H9 (cell line): ENCODE measurements at regions not wholly inside any gene's neighbourhood (a gene's known extent, or its start where the extent isn't known, plus 50 kb on each side); places are given as distances from the start of the nearest gene placed in this dataset.

Experiments
- DNase-seq: peaks from one replicate; pipeline ENCODE4 v3.0.0-alpha.2; 2017
- H2AFZ ChIP-seq: one replicate; pipeline ENCODE4 v1.6.1; 2013; ENCODE audit warnings: mild to moderate bottlenecking, low read length, control low read depth, moderate library complexity
- H2AK5ac ChIP-seq: 2 replicates; pipeline ENCODE4 v1.6.1; 2013; ENCODE audit warnings: low read length, control low read depth, mixed read lengths; ENCODE audit not compliant: insufficient read length
- H2BK120ac ChIP-seq: one replicate; pipeline ENCODE4 v1.6.1; 2013; ENCODE audit warnings: low read depth, mild to moderate bottlenecking, low read length, control low read depth, inconsistent platforms; ENCODE audit not compliant: poor library complexity, severe bottlenecking
- H2BK12ac ChIP-seq: 2 replicates; pipeline ENCODE4 v1.6.1; 2013; ENCODE audit warnings: low read length, control low read depth, mixed read lengths, low read depth; ENCODE audit not compliant: insufficient read length
- H2BK15ac ChIP-seq: 2 replicates; pipeline ENCODE4 v1.6.1; 2013; ENCODE audit warnings: low read depth, low read length, control low read depth
- H2BK20ac ChIP-seq: one replicate; pipeline ENCODE4 v1.6.1; 2013; ENCODE audit warnings: low read depth, mild to moderate bottlenecking, low read length, control low read depth, inconsistent platforms; ENCODE audit not compliant: poor library complexity, severe bottlenecking
- H2BK5ac ChIP-seq: 2 replicates; pipeline ENCODE4 v1.6.1; 2013; ENCODE audit warnings: low read length, control low read depth, mixed read lengths; ENCODE audit not compliant: insufficient read length
- H3K14ac ChIP-seq: 2 replicates; pipeline ENCODE4 v1.6.1; 2013; ENCODE audit warnings: low read length, control low read depth; ENCODE audit not compliant: insufficient read depth
- H3K18ac ChIP-seq: 2 replicates; pipeline ENCODE4 v1.6.1; 2013; ENCODE audit warnings: low read depth, mild to moderate bottlenecking, mixed read lengths, low read length, control low read depth; ENCODE audit not compliant: insufficient read length
- H3K23ac ChIP-seq: 2 replicates; pipeline ENCODE4 v1.6.1; 2013; ENCODE audit warnings: low read length, control low read depth, mixed read lengths, low read depth; ENCODE audit not compliant: insufficient read length
- H3K23me2 ChIP-seq: 2 replicates; pipeline ENCODE4 v1.6.1; 2013; ENCODE audit warnings: low read depth, mild to moderate bottlenecking, mixed read lengths, low read length, control low read depth; ENCODE audit not compliant: insufficient read length, poor library complexity, severe bottlenecking
- H3K27ac ChIP-seq: 2 replicates; pipeline ENCODE4 v1.5.1; 2013; ENCODE audit warnings: low read length, control low read depth, mixed read lengths, low read depth; ENCODE audit not compliant: insufficient read length
- H3K27me3 ChIP-seq: 2 replicates; pipeline ENCODE4 v1.6.1; 2013; ENCODE audit warnings: low read length, control low read depth, inconsistent platforms; ENCODE audit not compliant: insufficient read depth
- H3K4ac ChIP-seq: 2 replicates; pipeline ENCODE4 v1.6.1; 2013; ENCODE audit warnings: low read depth, mild to moderate bottlenecking, control low read depth, inconsistent platforms, low read length, moderate library complexity
- H3K4me1 ChIP-seq: 2 replicates; pipeline ENCODE4 v1.6.1; 2013; ENCODE audit warnings: low read length, control low read depth, inconsistent platforms; ENCODE audit not compliant: insufficient read depth
- H3K4me2 ChIP-seq: 2 replicates; pipeline ENCODE4 v1.6.1; 2013; ENCODE audit warnings: low read length, control low read depth, mixed read lengths; ENCODE audit not compliant: insufficient read length, insufficient read depth
- H3K56ac ChIP-seq: 2 replicates; pipeline ENCODE4 v1.6.1; 2013; ENCODE audit warnings: low read depth, mild to moderate bottlenecking, mixed read lengths, low read length, control low read depth; ENCODE audit not compliant: insufficient read length
- H3K79me1 ChIP-seq: 2 replicates; pipeline ENCODE4 v1.6.1; 2013; ENCODE audit warnings: low read depth, mild to moderate bottlenecking, moderate library complexity, low read length, control low read depth, inconsistent platforms; ENCODE audit not compliant: insufficient read depth, poor library complexity, severe bottlenecking
- H3K79me2 ChIP-seq: 2 replicates; pipeline ENCODE4 v1.6.1; 2013; ENCODE audit warnings: low read length, control low read depth, inconsistent platforms; ENCODE audit not compliant: insufficient read depth
- H3K9ac ChIP-seq: 2 replicates; pipeline ENCODE4 v1.6.1; 2013; ENCODE audit warnings: low read length, control low read depth, mixed read lengths; ENCODE audit not compliant: insufficient read length; ENCODE audit errors: extremely low read depth
- H3K9me3 ChIP-seq: one replicate; pipeline ENCODE4 v1.6.1; 2013; ENCODE audit warnings: low read depth, low read length, inconsistent platforms; ENCODE audit not compliant: control insufficient read depth
- H3T11ph ChIP-seq: one replicate; pipeline ENCODE4 v1.6.1; 2013; ENCODE audit warnings: mild to moderate bottlenecking, low read length, control low read depth, inconsistent platforms
- H4K20me1 ChIP-seq: one replicate; pipeline ENCODE4 v1.6.1; 2013; ENCODE audit not compliant: control insufficient read depth, insufficient read length, insufficient read depth
- H4K5ac ChIP-seq: 2 replicates; pipeline ENCODE4 v1.6.1; 2013; ENCODE audit warnings: low read depth, mild to moderate bottlenecking, mixed read lengths, low read length, control low read depth; ENCODE audit not compliant: insufficient read length
- H4K8ac ChIP-seq: replicated peaks from 2 replicates; pipeline ENCODE4 v1.6.1; 2013; ENCODE audit warnings: low read length, control low read depth, mixed read lengths, low read depth; ENCODE audit not compliant: insufficient read length
- H4K91ac ChIP-seq: 2 replicates; pipeline ENCODE4 v1.6.1; 2013; ENCODE audit warnings: low read depth, mild to moderate bottlenecking, moderate library complexity, mixed read lengths, low read length, control low read depth; ENCODE audit not compliant: insufficient read length
- H3K27ac Mint-ChIP-seq, 3 experiments: 2 replicates in 2 of 3; 3 replicates in 1 of 3; pipeline ENCODE4 v1.8.0; 2020 to 2021; ENCODE audit warnings: mixed read lengths in 3 of 3, mild to moderate bottlenecking in 1 of 3, moderate library complexity in 1 of 3
- H3K27me3 Mint-ChIP-seq: 2 replicates; pipeline ENCODE4 v1.8.0; 2021; ENCODE audit warnings: low read depth, mild to moderate bottlenecking, moderate library complexity, mixed read lengths
- H3K36me3 Mint-ChIP-seq, 3 experiments: 2 replicates in 2 of 3; 3 replicates in 1 of 3; pipeline ENCODE4 v1.8.0; 2020 to 2021; ENCODE audit warnings: low read depth in 3 of 3, mixed read lengths in 3 of 3; ENCODE audit not compliant: insufficient read depth in 1 of 3
- H3K4me1 Mint-ChIP-seq, 2 experiments: 2 replicates each; pipeline ENCODE4 v1.8.0; 2020; ENCODE audit warnings: mixed read lengths in 2 of 2
- H3K4me3 Mint-ChIP-seq, 2 experiments: 2 replicates in 1 of 2; 3 replicates in 1 of 2; pipeline ENCODE4 v1.8.0; 2020 to 2021; ENCODE audit warnings: mild to moderate bottlenecking in 2 of 2, mixed read lengths in 2 of 2, moderate library complexity in 1 of 2
- H3K9me3 Mint-ChIP-seq, 2 experiments: 2 replicates in 1 of 2; 3 replicates in 1 of 2; pipeline ENCODE4 v1.8.0; 2020; ENCODE audit warnings: mild to moderate bottlenecking in 2 of 2, mixed read lengths in 2 of 2, moderate library complexity in 1 of 2
- CTCF ChIP-seq: fragments of 200-600 bp; sonication (generic); conservative IDR thresholded peaks from 3 replicates; pipeline ENCODE4 v1.8.0; 2021; ENCODE audit warnings: antibody characterized with exemption, mild to moderate bottlenecking
- WGBS: extraction: QIAGEN DNeasy Blood & Tissue Kit; methylation state at CpG from one replicate; pipeline ENCODE4 v1.1.7; 2013; ENCODE audit warnings: missing lambda C conversion rate, low lambda C conversion rate, mixed read lengths; ENCODE audit not compliant: insufficient read length; ENCODE audit errors: extremely low coverage; 5-methylcytosine and 5-hydroxymethylcytosine counted together

- H2BK12ac ChIP-seq: no peak overlapping the region
- no peaks in the 10 kb centered on the region for H3K9me3 ChIP-seq
- Mint-ChIP-seq H3K36me3 (no peaks in the 10 kb centered on the region), H3K4me1 (no peaks in the 10 kb centered on the region; a peak in 1 of 4 replicates), H3K9me3 (no peaks in the 10 kb centered on the region), H3K27me3 (no peaks in the 10 kb centered on the region), H3K27ac (no peak overlapping the region), H3K4me3 (no peak overlapping the region)
- H3K4me1 ChIP-seq: no peaks in the 10 kb centered on the region
- H2AK5ac ChIP-seq: no peak overlapping the region
- H2BK20ac ChIP-seq: no peak overlapping the region
- H3K27me3 ChIP-seq: no peaks in the 10 kb centered on the region
- WGBS: no CpG with 5 or more reads among the region's 3 CpGs
- no peak overlapping the region for H3K4me2 ChIP-seq
- DNase-seq: no peak
- no peak overlapping the region for H4K5ac ChIP-seq
- H3K27ac ChIP-seq: no peak overlapping the region
- no peak overlapping the region for H3K18ac ChIP-seq
- H2AFZ ChIP-seq: no peak overlapping the region
- H3K79me1 ChIP-seq: no peaks in the 10 kb centered on the region
- no peak overlapping the region for H3K23ac ChIP-seq
- no peaks in the 10 kb centered on the region for H4K20me1 ChIP-seq
- H3K79me2 ChIP-seq: no peaks in the 10 kb centered on the region
- no peak overlapping the region for H3T11ph ChIP-seq
- TF ChIP-seq CTCF: no peak
- no peak overlapping the region for H2BK15ac ChIP-seq
- no peak overlapping the region for H2BK5ac ChIP-seq
- H2BK120ac ChIP-seq: no peak overlapping the region
- no peak overlapping the region for H3K56ac ChIP-seq
- H4K91ac ChIP-seq: no peak overlapping the region
- H3K23me2 ChIP-seq: no peaks in the 10 kb centered on the region
- no peak overlapping the region for H3K14ac ChIP-seq
- H3K9ac ChIP-seq: no peak overlapping the region
- no peak overlapping the region for H3K4ac ChIP-seq
- H4K8ac ChIP-seq: no peak overlapping the region
These were observed 286.2 kb upstream of the GPR149 start for GRCh38 chr3:154716170-154716569.
